ENCODE measurements at regions not wholly inside any gene's neighbourhood (a gene's known extent, or its start where the extent isn't known, plus 50 kb on each side); places are given as distances from the start of the nearest gene placed in this dataset.

DNA sequence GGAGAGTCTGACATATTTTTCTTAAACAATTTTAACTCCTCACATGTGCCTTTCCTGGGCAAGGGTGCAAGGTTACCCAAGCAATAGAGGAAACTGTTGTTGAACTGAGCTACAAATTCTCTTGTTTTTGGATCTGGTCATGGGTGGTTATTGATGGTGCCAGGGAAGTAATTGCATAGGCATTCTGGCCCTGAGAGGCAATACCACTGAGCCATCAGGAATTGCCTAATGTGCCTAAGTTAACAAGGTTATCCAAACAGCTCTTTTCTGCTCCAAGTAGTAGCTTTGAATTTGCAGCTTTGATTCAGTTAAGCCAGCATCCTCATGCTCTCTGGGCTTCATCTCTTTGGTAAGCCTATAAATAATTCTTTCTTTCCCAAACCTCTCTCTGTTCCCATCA is 266.0 kb upstream of the BTBD3 start:
- Histone ChIP-seq H3K4me1 (ENCODE audit: control insufficient read depth in 2 of 2, insufficient read depth in 2 of 2, low read length in 2 of 2) (no peaks in the 10 kb centered on the region), H3K36me3 (ENCODE audit: control insufficient read depth in 2 of 2, insufficient read depth in 2 of 2, low read length in 2 of 2) (no peaks in the 10 kb centered on the region), H3K9me3 (ENCODE audit: control insufficient read depth in 2 of 2, low read length in 2 of 2) (no peaks in the 10 kb centered on the region), H3K9ac (ENCODE audit: low read depth in 1 of 2, low read length in 2 of 2) (no peak overlapping the region), H3K27me3 (ENCODE audit: control insufficient read depth in 2 of 2, insufficient read depth in 2 of 2, low read length in 2 of 2) (no peaks in the 10 kb centered on the region), H3K4me3 (ENCODE audit: low read length in 2 of 2) (no peak overlapping the region), H3K27ac (ENCODE audit: low read depth in 2 of 2, low read length in 2 of 2) (no peak overlapping the region)

- Histone ChIP-seq H3K36me3 (ENCODE audit: control insufficient read depth in 2 of 2, insufficient read depth in 2 of 2, low read length in 2 of 2) (no peaks in the 10 kb centered on the region), H3K27ac (ENCODE audit: low read depth in 2 of 2, low read length in 2 of 2) (no peak overlapping the region), H3K9me3 (ENCODE audit: control insufficient read depth in 2 of 2, low read length in 2 of 2) (no peaks in the 10 kb centered on the region), H3K4me3 (ENCODE audit: low read length in 2 of 2) (no peak overlapping the region), H3K4me1 (ENCODE audit: control insufficient read depth in 2 of 2, insufficient read depth in 2 of 2, low read length in 2 of 2) (no peaks in the 10 kb centered on the region), H3K27me3 (ENCODE audit: control insufficient read depth in 2 of 2, insufficient read depth in 2 of 2, low read length in 2 of 2) (no peaks in the 10 kb centered on the region), H3K9ac (ENCODE audit: low read depth in 1 of 2, low read length in 2 of 2) (no peak overlapping the region)
These were observed 265.6 kb upstream of the BTBD3 start for GRCh38 chr20:11652128-11652527.

DNA sequence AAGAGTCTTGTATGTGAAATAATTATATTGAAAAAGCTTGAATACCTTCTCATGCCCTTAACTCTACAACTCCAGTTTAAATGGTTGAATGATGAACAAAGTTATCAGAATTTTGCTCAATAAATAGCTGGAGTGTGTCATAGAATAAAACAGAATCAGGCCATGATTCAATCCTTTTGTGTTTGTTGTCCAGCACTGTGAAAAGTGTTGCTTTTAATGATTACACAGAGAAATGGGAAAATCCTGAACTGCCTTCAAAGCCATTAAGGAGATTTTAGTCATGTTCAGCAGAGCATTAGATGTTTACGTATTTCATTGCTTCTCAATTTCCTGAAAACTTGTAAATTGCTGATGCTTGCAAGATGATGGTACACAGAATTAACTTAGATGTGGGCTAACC is 262.9 kb upstream of the BTBD3 start:
- Histone ChIP-seq H3K36me3 (ENCODE audit: control insufficient read depth in 2 of 2, insufficient read depth in 2 of 2, low read length in 2 of 2) (no peaks in the 10 kb centered on the region), H3K4me1 (ENCODE audit: control insufficient read depth in 2 of 2, insufficient read depth in 2 of 2, low read length in 2 of 2) (no peaks in the 10 kb centered on the region), H3K27me3 (ENCODE audit: control insufficient read depth in 2 of 2, insufficient read depth in 2 of 2, low read length in 2 of 2) (no peaks in the 10 kb centered on the region), H3K27ac (ENCODE audit: low read depth in 2 of 2, low read length in 2 of 2) (no peak overlapping the region), H3K9ac (ENCODE audit: low read depth in 1 of 2, low read length in 2 of 2) (no peak overlapping the region), H3K9me3 (ENCODE audit: control insufficient read depth in 2 of 2, low read length in 2 of 2) (no peaks in the 10 kb centered on the region), H3K4me3 (ENCODE audit: low read length in 2 of 2) (no peak overlapping the region)

- Histone ChIP-seq H3K9me3 (ENCODE audit: control insufficient read depth in 2 of 2, low read length in 2 of 2) (no peaks in the 10 kb centered on the region), H3K27ac (ENCODE audit: low read depth in 2 of 2, low read length in 2 of 2) (no peak overlapping the region), H3K4me3 (ENCODE audit: low read length in 2 of 2) (no peak overlapping the region), H3K27me3 (ENCODE audit: control insufficient read depth in 2 of 2, insufficient read depth in 2 of 2, low read length in 2 of 2) (no peaks in the 10 kb centered on the region), H3K9ac (ENCODE audit: low read depth in 1 of 2, low read length in 2 of 2) (no peak overlapping the region), H3K4me1 (ENCODE audit: control insufficient read depth in 2 of 2, insufficient read depth in 2 of 2, low read length in 2 of 2) (no peaks in the 10 kb centered on the region), H3K36me3 (ENCODE audit: control insufficient read depth in 2 of 2, insufficient read depth in 2 of 2, low read length in 2 of 2) (no peaks in the 10 kb centered on the region)
These were observed 257.0 kb upstream of the BTBD3 start for GRCh38 chr20:11660673-11661072.

GRCh38 chr20:11671015-11671511 is 246.6 kb upstream of the BTBD3 start:
- no peak overlapping the region for H3K9ac ChIP-seq (ENCODE audit: low read depth in 1 of 2, low read length in 2 of 2)

DNA sequence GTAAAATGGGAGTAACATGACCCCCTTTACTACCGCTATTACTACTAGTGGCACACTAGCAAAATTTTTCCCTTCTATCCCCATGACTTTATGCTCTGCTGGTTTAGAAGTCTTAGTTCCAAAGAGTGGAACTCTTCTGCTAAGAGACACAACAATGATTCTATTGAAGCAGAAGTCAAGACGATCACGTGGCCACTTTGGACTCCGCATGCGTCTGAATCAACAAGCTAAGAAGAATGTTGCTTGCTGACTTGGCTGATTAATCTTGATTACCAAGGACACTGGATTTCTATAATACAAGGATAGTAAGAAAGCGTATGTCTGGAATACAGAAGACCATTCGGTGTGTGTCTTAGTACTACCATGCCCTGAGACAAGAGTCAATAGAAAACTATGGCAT is 244.7 kb upstream of the BTBD3 start:
- Histone ChIP-seq H3K4me3 (ENCODE audit: low read length in 2 of 2) (no peak overlapping the region), H3K36me3 (ENCODE audit: control insufficient read depth in 2 of 2, insufficient read depth in 2 of 2, low read length in 2 of 2) (no peaks in the 10 kb centered on the region), H3K27me3 (ENCODE audit: control insufficient read depth in 2 of 2, insufficient read depth in 2 of 2, low read length in 2 of 2) (no peaks in the 10 kb centered on the region), H3K4me1 (ENCODE audit: control insufficient read depth in 2 of 2, insufficient read depth in 2 of 2, low read length in 2 of 2) (no peaks in the 10 kb centered on the region), H3K27ac (ENCODE audit: low read depth in 2 of 2, low read length in 2 of 2) (no peak overlapping the region), H3K9ac (ENCODE audit: low read depth in 1 of 2, low read length in 2 of 2) (no peak overlapping the region), H3K9me3 (ENCODE audit: control insufficient read depth in 2 of 2, low read length in 2 of 2) (no peaks in the 10 kb centered on the region)

More at GRCh38 chr20:11671015-11671511, 246.6 kb upstream of the BTBD3 start:
- no peaks in the 10 kb centered on the region for H3K36me3 ChIP-seq (ENCODE audit: control insufficient read depth in 2 of 2, insufficient read depth in 2 of 2, low read length in 2 of 2)
- H3K27ac ChIP-seq (ENCODE audit: low read depth in 2 of 2, low read length in 2 of 2) = no peak overlapping the region
- no peaks in the 10 kb centered on the region for H3K27me3 ChIP-seq (ENCODE audit: control insufficient read depth in 2 of 2, insufficient read depth in 2 of 2, low read length in 2 of 2)
- no peaks in the 10 kb centered on the region for H3K9me3 ChIP-seq (ENCODE audit: control insufficient read depth in 2 of 2, low read length in 2 of 2)
- no peaks in the 10 kb centered on the region for H3K4me1 ChIP-seq (ENCODE audit: control insufficient read depth in 2 of 2, insufficient read depth in 2 of 2, low read length in 2 of 2)
- no peak overlapping the region for H3K4me3 ChIP-seq (ENCODE audit: low read length in 2 of 2)

DNA sequence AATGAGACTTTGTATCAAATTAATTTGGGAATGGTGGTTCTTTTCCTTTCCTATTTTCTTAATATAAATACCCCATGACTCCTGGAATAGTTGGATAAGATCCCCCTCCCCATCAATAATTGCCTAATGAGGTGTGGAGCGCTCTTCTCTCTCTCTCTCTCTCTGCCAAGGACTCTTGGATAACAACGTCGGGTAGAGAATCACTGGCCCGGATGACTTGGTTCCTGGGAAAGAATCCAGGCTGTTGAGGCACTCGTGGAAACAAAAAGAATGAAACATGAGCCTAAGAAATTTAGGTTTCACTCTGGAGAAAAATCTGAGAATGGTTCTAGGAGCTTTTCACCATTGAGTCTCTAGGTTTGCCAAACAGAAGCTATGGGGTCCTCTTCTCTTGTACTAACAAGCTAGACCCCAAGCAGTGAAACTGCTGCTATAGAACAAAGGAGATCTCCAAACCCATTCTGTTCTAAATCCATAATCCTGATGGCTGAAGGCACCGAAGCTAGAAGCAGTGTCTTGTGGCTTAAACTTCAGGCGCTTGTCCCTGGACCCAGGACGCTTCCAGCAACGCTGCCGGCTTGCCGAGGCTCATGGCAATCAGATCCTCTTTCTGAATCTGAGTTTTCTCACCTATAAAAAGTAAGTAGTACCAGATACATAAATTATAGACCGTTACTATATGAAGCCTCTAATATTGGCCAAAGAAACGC is 241.6 kb upstream of the BTBD3 start:
- H3K27me3 ChIP-seq (ENCODE audit: control insufficient read depth in 2 of 2, insufficient read depth in 2 of 2, low read length in 2 of 2) = no peaks in the 10 kb centered on the region
- H3K9me3 ChIP-seq (ENCODE audit: control insufficient read depth in 2 of 2, low read length in 2 of 2) = no peaks in the 10 kb centered on the region
- H3K36me3 ChIP-seq (ENCODE audit: control insufficient read depth in 2 of 2, insufficient read depth in 2 of 2, low read length in 2 of 2) = no peaks in the 10 kb centered on the region
- H3K27ac ChIP-seq (ENCODE audit: low read depth in 2 of 2, low read length in 2 of 2) = no peak overlapping the region
- no peaks in the 10 kb centered on the region for H3K4me1 ChIP-seq (ENCODE audit: control insufficient read depth in 2 of 2, insufficient read depth in 2 of 2, low read length in 2 of 2)
- no peak overlapping the region for H3K4me3 ChIP-seq (ENCODE audit: low read length in 2 of 2)
- H3K9ac ChIP-seq (ENCODE audit: low read depth in 1 of 2, low read length in 2 of 2) = no peak overlapping the region

- H3K36me3 ChIP-seq (ENCODE audit: control insufficient read depth in 2 of 2, insufficient read depth in 2 of 2, low read length in 2 of 2) = no peaks in the 10 kb centered on the region
- no peak overlapping the region for H3K4me3 ChIP-seq (ENCODE audit: low read length in 2 of 2)
- H3K4me1 ChIP-seq (ENCODE audit: control insufficient read depth in 2 of 2, insufficient read depth in 2 of 2, low read length in 2 of 2) = no peaks in the 10 kb centered on the region
- no peaks in the 10 kb centered on the region for H3K27me3 ChIP-seq (ENCODE audit: control insufficient read depth in 2 of 2, insufficient read depth in 2 of 2, low read length in 2 of 2)
- H3K9me3 ChIP-seq (ENCODE audit: control insufficient read depth in 2 of 2, low read length in 2 of 2) = no peaks in the 10 kb centered on the region
- no peak overlapping the region for H3K27ac ChIP-seq (ENCODE audit: low read depth in 2 of 2, low read length in 2 of 2)
- no peak overlapping the region for H3K9ac ChIP-seq (ENCODE audit: low read depth in 1 of 2, low read length in 2 of 2)
These were observed 240.9 kb upstream of the BTBD3 start for GRCh38 chr20:11676630-11677287.

DNA sequence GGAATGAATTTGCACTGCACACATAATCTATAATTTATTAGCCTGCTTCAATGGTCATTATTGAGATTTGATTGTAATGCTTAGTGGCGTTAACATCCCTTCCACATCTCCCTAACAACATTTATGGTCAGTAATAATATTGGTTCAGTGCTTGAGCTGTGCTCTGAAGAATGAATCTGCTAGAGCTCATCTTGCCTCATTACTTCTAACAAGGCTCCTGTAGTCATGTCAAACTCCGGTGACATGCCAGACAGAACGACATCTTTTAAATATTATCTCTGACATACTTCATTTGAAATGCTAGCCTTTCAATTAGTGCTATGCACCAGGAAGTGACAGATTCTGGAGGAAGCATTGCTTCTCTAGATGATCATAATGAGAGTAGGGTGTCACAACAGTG is 240.3 kb upstream of the BTBD3 start:
- Histone ChIP-seq H3K27ac (ENCODE audit: low read depth in 2 of 2, low read length in 2 of 2) (no peak overlapping the region), H3K36me3 (ENCODE audit: control insufficient read depth in 2 of 2, insufficient read depth in 2 of 2, low read length in 2 of 2) (no peaks in the 10 kb centered on the region), H3K9me3 (ENCODE audit: control insufficient read depth in 2 of 2, low read length in 2 of 2) (no peaks in the 10 kb centered on the region)

GRCh38 chr20:11677836-11678235 is 239.9 kb upstream of the BTBD3 start:
- H3K4me3 ChIP-seq (ENCODE audit: low read length in 2 of 2) = no peak overlapping the region
- no peak overlapping the region for H3K9ac ChIP-seq (ENCODE audit: low read depth in 1 of 2, low read length in 2 of 2)
- no peaks in the 10 kb centered on the region for H3K4me1 ChIP-seq (ENCODE audit: control insufficient read depth in 2 of 2, insufficient read depth in 2 of 2, low read length in 2 of 2)
- no peaks in the 10 kb centered on the region for H3K9me3 ChIP-seq (ENCODE audit: control insufficient read depth in 2 of 2, low read length in 2 of 2)
- no peaks in the 10 kb centered on the region for H3K27me3 ChIP-seq (ENCODE audit: control insufficient read depth in 2 of 2, insufficient read depth in 2 of 2, low read length in 2 of 2)
- H3K27ac ChIP-seq (ENCODE audit: low read depth in 2 of 2, low read length in 2 of 2) = no peak overlapping the region
- H3K36me3 ChIP-seq (ENCODE audit: control insufficient read depth in 2 of 2, insufficient read depth in 2 of 2, low read length in 2 of 2) = no peaks in the 10 kb centered on the region

More for the DNA sequence above, 240.3 kb upstream of the BTBD3 start:
- no peak overlapping the region for H3K9ac ChIP-seq (ENCODE audit: low read depth in 1 of 2, low read length in 2 of 2)
- H3K4me3 ChIP-seq (ENCODE audit: low read length in 2 of 2) = no peak overlapping the region
- H3K27me3 ChIP-seq (ENCODE audit: control insufficient read depth in 2 of 2, insufficient read depth in 2 of 2, low read length in 2 of 2) = no peaks in the 10 kb centered on the region
- no peaks in the 10 kb centered on the region for H3K4me1 ChIP-seq (ENCODE audit: control insufficient read depth in 2 of 2, insufficient read depth in 2 of 2, low read length in 2 of 2)
